B cell (primary cell): ENCODE measurements at regions not wholly inside any gene's neighbourhood (a gene's known extent, or its start where the extent isn't known, plus 50 kb on each side); places are given as distances from the start of the nearest gene placed in this dataset.

Experiments
- CTCF ChIP-seq: fragments of 200-600 bp; IDR thresholded peaks from one replicate; pipeline ENCODE4 v1.8.0; 2022; ENCODE audit warnings: antibody characterized with exemption, mild to moderate bottlenecking
- EZH2 ChIP-seq: IDR thresholded peaks from 2 replicates; pipeline ENCODE4 v1.6.1; 2012; ENCODE audit warnings: borderline replicate concordance, low read depth, mild to moderate bottlenecking, moderate library complexity, low read length; ENCODE audit not compliant: insufficient read depth, poor library complexity, severe bottlenecking

DNA sequence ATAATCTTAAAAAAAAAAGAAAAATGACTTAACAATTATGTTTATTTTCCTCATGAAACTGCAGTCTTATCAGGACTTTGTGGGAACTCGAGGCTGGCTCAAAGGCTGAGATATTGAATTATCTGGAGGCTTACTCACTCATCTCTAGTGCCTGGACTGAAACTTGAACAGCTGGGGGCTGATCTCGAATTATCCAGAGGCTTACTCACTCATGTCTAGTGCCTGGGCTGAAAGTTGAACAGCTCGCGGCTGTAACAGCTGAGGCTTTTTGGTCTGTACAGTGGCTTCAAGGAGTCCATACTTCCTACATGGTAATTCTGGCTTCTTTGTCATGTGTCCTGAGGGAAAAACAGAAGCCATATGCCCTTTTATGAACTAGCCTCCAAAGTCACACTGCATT is 371.9 kb downstream of the CETN3 start:
- no peak for TF ChIP-seq CTCF
- TF ChIP-seq EZH2: no peak
